ENCODE measurements at regions not wholly inside any gene's neighbourhood (a gene's known extent, or its start where the extent isn't known, plus 50 kb on each side); places are given as distances from the start of the nearest gene placed in this dataset.

GRCh38 chr15:95266451-95267061, 1035.2 kb downstream of the MCTP2 start:
- no peaks in the 10 kb centered on the region for H3K9me3 ChIP-seq (replicated peaks)
- peaks cover 5% of the 10 kb centered on the region for H3K27me3 ChIP-seq (ENCODE audit: low read depth)
- H3K36me3 ChIP-seq, result no peaks in the 10 kb centered on the region
- TF ChIP-seq, protein P1, sequence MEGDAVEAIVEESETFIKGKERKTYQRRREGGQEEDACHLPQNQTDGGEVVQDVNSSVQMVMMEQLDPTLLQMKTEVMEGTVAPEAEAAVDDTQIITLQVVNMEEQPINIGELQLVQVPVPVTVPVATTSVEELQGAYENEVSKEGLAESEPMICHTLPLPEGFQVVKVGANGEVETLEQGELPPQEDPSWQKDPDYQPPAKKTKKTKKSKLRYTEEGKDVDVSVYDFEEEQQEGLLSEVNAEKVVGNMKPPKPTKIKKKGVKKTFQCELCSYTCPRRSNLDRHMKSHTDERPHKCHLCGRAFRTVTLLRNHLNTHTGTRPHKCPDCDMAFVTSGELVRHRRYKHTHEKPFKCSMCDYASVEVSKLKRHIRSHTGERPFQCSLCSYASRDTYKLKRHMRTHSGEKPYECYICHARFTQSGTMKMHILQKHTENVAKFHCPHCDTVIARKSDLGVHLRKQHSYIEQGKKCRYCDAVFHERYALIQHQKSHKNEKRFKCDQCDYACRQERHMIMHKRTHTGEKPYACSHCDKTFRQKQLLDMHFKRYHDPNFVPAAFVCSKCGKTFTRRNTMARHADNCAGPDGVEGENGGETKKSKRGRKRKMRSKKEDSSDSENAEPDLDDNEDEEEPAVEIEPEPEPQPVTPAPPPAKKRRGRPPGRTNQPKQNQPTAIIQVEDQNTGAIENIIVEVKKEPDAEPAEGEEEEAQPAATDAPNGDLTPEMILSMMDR (IDR thresholded peaks at IDR 0.05; ENCODE audit: borderline replicate concordance), result no peak
- peak overlapping the region; percentile 54 for H3K27ac ChIP-seq (replicated peaks)
- DNase-seq, result no peak
- H3K4me1 ChIP-seq, result no peaks in the 10 kb centered on the region
- intact Hi-C loops (cut with micrococcal nuclease), result loop anchor here (10.0 kb wide), 1 partner anchor 1078 kb away; no protein-coding TSS in a partner anchor
- no peak overlapping the region for H3K4me3 ChIP-seq

DNA sequence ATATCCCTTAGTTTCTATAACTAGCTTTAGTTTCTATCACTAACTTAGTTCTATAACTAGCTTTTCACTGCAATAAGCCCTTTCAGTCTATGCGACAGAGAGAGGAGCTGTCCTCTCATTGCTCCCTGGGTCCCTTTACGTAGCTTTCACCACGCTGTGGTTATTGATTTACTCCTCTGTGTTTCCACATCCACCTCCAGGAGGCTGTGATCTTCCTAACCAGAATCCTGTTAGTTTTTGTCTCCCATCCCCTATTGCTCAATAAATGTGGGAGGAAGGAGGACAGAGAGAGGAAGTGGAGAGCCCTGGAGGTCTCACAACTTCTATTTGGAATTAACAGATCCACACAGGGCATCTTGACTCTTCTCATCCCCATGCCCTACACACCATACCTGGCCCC, 1036.1 kb downstream of the MCTP2 start:
- Histone ChIP-seq H3K9me3 (replicated peaks) (no peaks in the 10 kb centered on the region), H3K27me3 (ENCODE audit: low read depth) (peaks cover 5% of the 10 kb centered on the region), H3K27ac (replicated peaks) (peak overlapping the region; percentile 54), H3K4me1 (no peaks in the 10 kb centered on the region), H3K36me3 (no peaks in the 10 kb centered on the region), H3K4me3 (no peak overlapping the region)
- TF ChIP-seq, protein P1 (IDR thresholded peaks at IDR 0.05; ENCODE audit: borderline replicate concordance), result no peak
- no peak for DNase-seq
- intact Hi-C loops (cut with micrococcal nuclease), result loop anchor here (10.0 kb wide), 1 partner anchor 1077 kb away; no protein-coding TSS in a partner anchor

- TF ChIP-seq, protein P1 (IDR thresholded peaks at IDR 0.05; ENCODE audit: borderline replicate concordance), result no peak
- Histone ChIP-seq H3K27ac (replicated peaks) (no peak overlapping the region), H3K27me3 (ENCODE audit: low read depth) (peaks cover 5% of the 10 kb centered on the region), H3K9me3 (replicated peaks) (no peaks in the 10 kb centered on the region), H3K36me3 (no peaks in the 10 kb centered on the region), H3K4me1 (no peaks in the 10 kb centered on the region), H3K4me3 (no peak overlapping the region)
- intact Hi-C loops (cut with micrococcal nuclease), result loop anchor here (10.0 kb wide), 1 partner anchor 1075 kb away; no protein-coding TSS in a partner anchor
- no peak for DNase-seq
These were observed 1038.2 kb downstream of the MCTP2 start for GRCh38 chr15:95269242-95270183.

DNA sequence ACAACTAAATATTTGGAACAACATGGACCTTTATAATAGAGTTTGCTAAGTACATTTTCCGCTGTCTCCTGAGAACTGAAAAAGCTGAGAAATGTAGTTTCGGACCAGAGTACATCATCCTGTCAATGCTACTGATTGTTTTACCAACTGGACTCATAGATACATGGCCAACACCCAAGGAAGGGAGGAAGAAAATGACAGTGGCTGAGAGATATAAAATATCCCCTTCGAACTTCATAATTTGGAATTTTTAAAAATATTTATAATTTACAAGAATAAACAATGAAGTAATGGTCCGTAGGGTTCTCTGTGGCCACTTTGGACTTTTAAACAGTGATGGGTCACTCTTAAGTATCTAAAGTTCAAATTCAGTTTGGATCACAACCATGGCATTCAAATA, 1042.7 kb downstream of the MCTP2 start:
- Histone ChIP-seq H3K4me3 (no peak overlapping the region), H3K9me3 (replicated peaks) (no peaks in the 10 kb centered on the region), H3K27ac (replicated peaks) (peak overlapping the region; percentile 52), H3K4me1 (no peaks in the 10 kb centered on the region), H3K36me3 (no peaks in the 10 kb centered on the region), H3K27me3 (ENCODE audit: low read depth) (no peaks in the 10 kb centered on the region)
- TF ChIP-seq, protein P1 (IDR thresholded peaks at IDR 0.05; ENCODE audit: borderline replicate concordance), result no peak
- DNase-seq, result no peak
- intact Hi-C loops (cut with micrococcal nuclease), result no loop called here

DNA sequence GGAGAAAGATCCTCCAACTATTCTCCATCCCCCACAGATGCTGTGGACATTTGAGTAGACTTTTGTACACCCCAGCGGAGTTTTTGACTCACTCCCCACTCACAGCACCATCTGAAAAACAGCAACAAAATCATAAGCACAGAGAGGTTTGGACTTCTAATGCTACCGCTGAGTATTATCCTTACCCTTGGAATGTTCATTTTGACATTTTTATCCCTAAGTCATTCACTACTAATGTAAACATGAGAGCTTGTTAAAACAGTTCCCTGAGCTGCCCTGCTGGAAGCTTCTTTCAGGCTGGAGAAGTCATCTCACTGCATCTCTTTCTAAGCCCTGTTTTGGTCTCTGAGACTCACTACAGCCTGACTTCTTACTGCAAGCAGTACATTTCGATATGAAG, 1045.9 kb downstream of the MCTP2 start:
- Histone ChIP-seq H3K27ac (replicated peaks) (peak overlapping the region; percentile 51), H3K9me3 (replicated peaks) (no peaks in the 10 kb centered on the region), H3K4me1 (no peaks in the 10 kb centered on the region), H3K36me3 (no peaks in the 10 kb centered on the region), H3K4me3 (no peak overlapping the region), H3K27me3 (ENCODE audit: low read depth) (no peaks in the 10 kb centered on the region)
- no peak for DNase-seq
- intact Hi-C loops (cut with micrococcal nuclease), result no loop called here
- TF ChIP-seq, protein P1 (IDR thresholded peaks at IDR 0.05; ENCODE audit: borderline replicate concordance), result no peak

Data from left ventricle myocardium inferior (tissue), 1 donor.